Kidney (tissue), 13 donors: ENCODE measurements at regions not wholly inside any gene's neighbourhood (a gene's known extent, or its start where the extent isn't known, plus 50 kb on each side); places are given as distances from the start of the nearest gene placed in this dataset.
"Not testable (repeated sequence)": the region's sequence is repeated elsewhere in the genome, so short reads cannot be mapped to it uniquely, and the experiment has no call there.

Experiments
- DNase-seq, 5 donors: peaks; one replicate each; pipeline ENCODE4 v3.0.0-alpha.2; 2013 to 2020
- FAIRE-seq: peaks from 2 replicates; lab custom pipeline; 2012; peaks lifted over from hg19 to GRCh38; lab: Jason Lieb, UNC
- H3K27ac ChIP-seq, 2 donors: one replicate each; pipeline ENCODE4 v1.7.0; 2013; ENCODE audit warnings: low read depth in 2 of 2, low read length in 2 of 2, inconsistent platforms in 1 of 2
- H3K27me3 ChIP-seq: one replicate; pipeline ENCODE4 v1.7.1; 2013; ENCODE audit warnings: low read length, inconsistent platforms; ENCODE audit not compliant: control insufficient read depth, insufficient read depth
- H3K36me3 ChIP-seq, 3 donors: one replicate each; pipeline versions ENCODE4 v1.7.0 to v1.7.1; 2013; ENCODE audit warnings: low read length in 3 of 3, control low read depth in 1 of 3, inconsistent platforms in 1 of 3; ENCODE audit not compliant: insufficient read depth in 3 of 3, control insufficient read depth in 2 of 3
- H3K4me1 ChIP-seq, 3 donors: one replicate each; pipeline versions ENCODE4 v1.7.0 to v1.7.1; 2013; ENCODE audit warnings: low read length in 3 of 3, inconsistent platforms in 1 of 3, low read depth in 1 of 3; ENCODE audit not compliant: control insufficient read depth in 2 of 3, insufficient read depth in 2 of 3
- H3K4me3 ChIP-seq, 3 donors: one replicate each; pipeline versions ENCODE4 v1.7.0 to v1.8.1; 2013; ENCODE audit warnings: low read length in 3 of 3, control low read depth in 1 of 3, inconsistent platforms in 1 of 3
- H3K9ac ChIP-seq, 3 donors: one replicate each; pipeline versions ENCODE4 v1.7.0 to v1.7.1; 2013; ENCODE audit warnings: low read length in 3 of 3, control low read depth in 1 of 3, inconsistent platforms in 1 of 3
- H3K9me3 ChIP-seq, 3 donors: one replicate each; pipeline versions ENCODE4 v1.7.0 to v1.7.1; 2013; ENCODE audit warnings: low read length in 3 of 3, control low read depth in 1 of 3, inconsistent platforms in 1 of 3; ENCODE audit not compliant: control insufficient read depth in 2 of 3, insufficient read depth in 1 of 3
- intact Hi-C: fragments of 100-400 bp; cut with DNase I; formaldehyde crosslinking; loops from one replicate; pipeline ENCODE4 v1.11.1; 2022
- TF ChIP-seq, protein P1 (sequence below): IDR thresholded peaks from 3 replicates; pipeline ENCODE4 v1.5.1; 2012; ENCODE audit warnings: mild to moderate bottlenecking, moderate library complexity, borderline replicate concordance; ENCODE audit not compliant: insufficient read depth; ENCODE audit errors: extremely low read depth
- donor health status: control.
- donor health status: control.
- donor health status: control.
- donor health status: control.
- donor health status: control.
- donor health status: DM: yes; HTN: yes; CAD: no.
- donor health status: Normal renal cell carcinoma (clear cell type).

DNA sequence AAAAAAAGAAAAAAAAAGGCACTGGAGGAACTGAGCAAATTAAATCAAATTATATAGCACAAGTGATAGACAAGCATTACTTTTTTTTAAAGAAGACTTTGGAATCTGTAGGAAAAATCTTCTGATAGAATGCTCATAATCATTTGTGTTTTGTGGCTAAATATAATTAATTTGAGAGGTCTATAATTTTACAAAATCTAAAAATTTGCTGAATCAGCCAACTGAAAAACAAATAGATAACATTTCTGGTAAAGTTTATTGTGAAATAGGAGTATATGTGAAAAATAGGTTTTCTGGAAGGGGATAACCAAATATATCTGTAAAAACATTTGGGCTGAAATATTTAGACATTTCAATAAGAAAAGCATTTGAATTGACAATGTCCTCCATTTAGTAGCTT is 844.9 kb upstream of the COBL start:
- TF ChIP-seq, protein P1, sequence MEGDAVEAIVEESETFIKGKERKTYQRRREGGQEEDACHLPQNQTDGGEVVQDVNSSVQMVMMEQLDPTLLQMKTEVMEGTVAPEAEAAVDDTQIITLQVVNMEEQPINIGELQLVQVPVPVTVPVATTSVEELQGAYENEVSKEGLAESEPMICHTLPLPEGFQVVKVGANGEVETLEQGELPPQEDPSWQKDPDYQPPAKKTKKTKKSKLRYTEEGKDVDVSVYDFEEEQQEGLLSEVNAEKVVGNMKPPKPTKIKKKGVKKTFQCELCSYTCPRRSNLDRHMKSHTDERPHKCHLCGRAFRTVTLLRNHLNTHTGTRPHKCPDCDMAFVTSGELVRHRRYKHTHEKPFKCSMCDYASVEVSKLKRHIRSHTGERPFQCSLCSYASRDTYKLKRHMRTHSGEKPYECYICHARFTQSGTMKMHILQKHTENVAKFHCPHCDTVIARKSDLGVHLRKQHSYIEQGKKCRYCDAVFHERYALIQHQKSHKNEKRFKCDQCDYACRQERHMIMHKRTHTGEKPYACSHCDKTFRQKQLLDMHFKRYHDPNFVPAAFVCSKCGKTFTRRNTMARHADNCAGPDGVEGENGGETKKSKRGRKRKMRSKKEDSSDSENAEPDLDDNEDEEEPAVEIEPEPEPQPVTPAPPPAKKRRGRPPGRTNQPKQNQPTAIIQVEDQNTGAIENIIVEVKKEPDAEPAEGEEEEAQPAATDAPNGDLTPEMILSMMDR = no peak
- Histone ChIP-seq H3K4me1 (no peaks in the 10 kb centered on the region), H3K9me3 (no peaks in the 10 kb centered on the region), H3K27ac (no peak overlapping the region), H3K36me3 (no peaks in the 10 kb centered on the region), H3K9ac (no peak overlapping the region), H3K27me3 (no peaks in the 10 kb centered on the region), H3K4me3 (no peak overlapping the region)
- no peak for FAIRE-seq
- intact Hi-C loops = no loop called here
- no peak for DNase-seq

GRCh38 chr7:52159421-52159820 is 842.8 kb upstream of the COBL start:
- H3K9me3 ChIP-seq, intact Hi-C loops, H3K36me3 ChIP-seq, H3K9ac ChIP-seq, H3K4me1 ChIP-seq, H3K27ac ChIP-seq, H3K27me3 ChIP-seq, DNase-seq, FAIRE-seq, H3K4me3 ChIP-seq: not testable (repeated sequence)

DNA sequence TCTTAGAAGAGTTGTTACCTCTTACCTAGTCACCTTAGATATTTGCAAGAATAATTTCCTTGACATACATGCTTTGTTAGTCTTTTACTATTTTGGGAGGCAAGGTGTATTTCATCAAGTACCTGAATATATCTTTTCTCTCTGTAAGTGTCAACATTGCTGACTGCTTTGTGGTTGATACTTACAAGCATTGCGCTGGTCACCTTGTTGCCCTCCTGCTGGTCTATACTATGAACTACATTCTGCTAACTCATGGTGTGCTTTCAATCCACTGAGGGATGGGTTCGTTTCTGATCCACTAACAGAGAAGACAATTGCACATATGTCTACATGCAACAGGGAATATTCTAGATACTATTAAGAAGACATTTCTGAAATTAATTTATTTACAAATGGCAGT is 837.8 kb upstream of the COBL start:
- no peak for FAIRE-seq
- Histone ChIP-seq H3K36me3 (no peaks in the 10 kb centered on the region), H3K4me3 (no peak overlapping the region), H3K9ac (no peak overlapping the region), H3K27ac (no peak overlapping the region), H3K4me1 (no peaks in the 10 kb centered on the region), H3K9me3 (no peaks in the 10 kb centered on the region), H3K27me3 (no peaks in the 10 kb centered on the region)
- intact Hi-C loops = no loop called here
- DNase-seq = no peak
- TF ChIP-seq, protein P1 = no peak

GRCh38 chr7:52151559-52151958 is 835.0 kb upstream of the COBL start:
- Histone ChIP-seq H3K9me3 (no peaks in the 10 kb centered on the region), H3K4me1 (no peaks in the 10 kb centered on the region), H3K9ac (no peak overlapping the region), H3K27me3 (no peaks in the 10 kb centered on the region), H3K27ac (no peak overlapping the region), H3K4me3 (no peak overlapping the region), H3K36me3 (no peaks in the 10 kb centered on the region)
- TF ChIP-seq, protein P1 = no peak
- no peak for DNase-seq
- intact Hi-C loops = no loop called here
- no peak for FAIRE-seq
